Forelimb muscle (tissue), 1 donor: ENCODE measurements at regions not wholly inside any gene's neighbourhood (a gene's known extent, or its start where the extent isn't known, plus 50 kb on each side); places are given as distances from the start of the nearest gene placed in this dataset.
"Not testable (repeated sequence)": the region's sequence is repeated elsewhere in the genome, so short reads cannot be mapped to it uniquely, and the experiment has no call there.

Experiments used
- DNase-seq: peaks from one replicate; pipeline ENCODE4 v3.0.0-alpha.2; 2013; ENCODE audit warnings: low read depth

- no peak for DNase-seq
These were observed 167.1 kb upstream of the FOXF1 start for GRCh38 chr16:86343027-86343795.

GRCh38 chr16:86343796-86344585 is 166.3 kb upstream of the FOXF1 start:
- DNase-seq = no peak

GRCh38 chr16:86344586-86344871 is 165.8 kb upstream of the FOXF1 start:
- DNase-seq = no peak

GRCh38 chr16:86344881-86345280 is 165.4 kb upstream of the FOXF1 start:
- no peak for DNase-seq

GRCh38 chr16:86345516-86345915 is 164.8 kb upstream of the FOXF1 start:
- DNase-seq = no peak

- DNase-seq = no peak
These were observed 164.3 kb upstream of the FOXF1 start for GRCh38 chr16:86346034-86346433.

GRCh38 chr16:86347090-86347489 is 163.2 kb upstream of the FOXF1 start:
- no peak for DNase-seq

- DNase-seq = no peak
These were observed 162.3 kb upstream of the FOXF1 start for GRCh38 chr16:86347916-86348555.

GRCh38 chr16:86349338-86349900 is 160.9 kb upstream of the FOXF1 start:
- no peak for DNase-seq

GRCh38 chr16:86350289-86350688 is 160.0 kb upstream of the FOXF1 start:
- no peak for DNase-seq

GRCh38 chr16:86351041-86351784 is 159.1 kb upstream of the FOXF1 start:
- no peak for DNase-seq

GRCh38 chr16:86351785-86352139 is 158.6 kb upstream of the FOXF1 start:
- DNase-seq = not testable (repeated sequence)

GRCh38 chr16:86353148-86353547 is 157.2 kb upstream of the FOXF1 start:
- no peak for DNase-seq

- no peak for DNase-seq
These were observed 156.4 kb upstream of the FOXF1 start for GRCh38 chr16:86353948-86354347.

GRCh38 chr16:86354641-86355513 is 155.4 kb upstream of the FOXF1 start:
- no peak for DNase-seq

- no peak for DNase-seq
These were observed 154.8 kb upstream of the FOXF1 start for GRCh38 chr16:86355531-86355930.

GRCh38 chr16:86355951-86356350 is 154.4 kb upstream of the FOXF1 start:
- DNase-seq = no peak

GRCh38 chr16:86356804-86357203 is 153.5 kb upstream of the FOXF1 start:
- DNase-seq = no peak

- no peak for DNase-seq
These were observed 153.0 kb upstream of the FOXF1 start for GRCh38 chr16:86357303-86357702.

GRCh38 chr16:86357950-86358349 is 152.4 kb upstream of the FOXF1 start:
- no peak for DNase-seq

- no peak for DNase-seq
These were observed 150.8 kb upstream of the FOXF1 start for GRCh38 chr16:86359571-86359970.
